Stimulated activated CD8-positive, alpha-beta memory T cell treated with anti-CD3 and anti-CD28 coated beads, Interleukin-4, amount 100 ng/mL, for 24 hours (primary cell): ENCODE measurements at regions not wholly inside any gene's neighbourhood (a gene's known extent, or its start where the extent isn't known, plus 50 kb on each side); places are given as distances from the start of the nearest gene placed in this dataset.

Experiments
- DNase-seq: peaks from one replicate; pipeline ENCODE4 v3.0.0-alpha.2; 2020; ENCODE audit warnings: low read depth

DNA sequence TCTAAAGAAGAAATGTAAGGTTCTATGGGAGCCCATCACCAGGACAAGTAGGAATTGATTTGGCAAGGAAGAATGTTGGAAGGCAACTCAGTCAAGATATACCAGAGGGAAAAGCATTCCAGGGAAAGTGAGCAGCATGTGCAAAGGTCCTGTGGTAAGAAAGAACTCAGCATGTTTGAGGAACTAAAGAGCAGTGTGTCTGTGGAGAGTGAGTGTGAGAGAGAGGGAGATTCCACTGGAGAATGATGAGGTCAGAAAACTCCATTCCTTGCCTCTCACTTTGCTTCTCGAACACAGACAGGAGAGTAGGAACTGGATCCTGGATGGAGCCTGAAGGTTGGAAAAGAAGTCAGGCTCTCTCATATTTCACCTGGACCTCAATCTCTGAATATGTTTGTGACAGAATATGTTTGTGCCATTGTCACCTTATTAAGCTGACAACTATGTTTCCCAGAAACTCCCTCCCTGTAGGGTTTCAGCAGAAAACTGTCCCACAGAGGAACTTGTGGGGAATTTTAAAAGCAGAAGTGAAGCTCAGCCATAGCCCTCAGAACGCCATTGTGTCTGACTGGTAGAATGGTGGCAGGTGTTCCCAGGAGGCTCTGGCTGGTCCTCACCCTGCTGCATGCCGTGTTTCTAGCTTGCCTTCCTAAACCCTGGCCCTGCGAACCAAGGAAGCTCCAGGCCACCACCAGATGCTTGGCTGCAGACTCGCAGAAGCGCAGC, 382.4 kb upstream of the XYLT1 start:
- DNase-seq = no peak

DNA sequence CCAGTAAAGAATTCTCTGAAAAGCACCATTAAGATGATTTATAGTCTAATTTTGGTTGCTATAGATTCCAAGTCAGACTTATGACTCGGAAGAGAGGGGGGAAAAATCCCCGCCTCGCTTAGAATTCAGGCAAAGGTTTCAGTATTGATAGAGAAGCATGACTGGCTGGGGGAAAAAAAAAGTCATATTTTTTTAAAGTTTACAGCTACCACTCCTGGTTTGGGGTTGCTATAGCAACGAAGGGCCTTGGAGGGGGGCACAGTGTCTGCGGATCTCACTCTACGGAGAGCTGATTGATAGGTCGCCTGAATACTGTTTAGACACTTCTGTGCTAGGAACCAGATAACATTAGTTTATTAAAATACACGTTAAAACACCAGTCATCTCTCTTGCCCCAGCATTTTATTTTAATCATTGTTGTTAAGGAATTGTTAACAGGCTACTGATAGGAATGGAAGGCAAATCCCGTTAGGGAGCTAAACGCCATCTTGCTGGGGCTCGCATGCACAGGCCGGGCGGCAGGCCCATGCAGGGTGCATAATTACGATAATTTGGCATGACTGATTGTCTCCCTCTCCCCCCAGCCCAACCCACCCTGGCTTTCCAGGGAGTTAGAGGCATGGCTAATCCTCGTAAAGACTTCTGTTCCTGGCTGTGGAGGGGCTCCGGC, 380.0 kb upstream of the XYLT1 start:
- no peak for DNase-seq

DNA sequence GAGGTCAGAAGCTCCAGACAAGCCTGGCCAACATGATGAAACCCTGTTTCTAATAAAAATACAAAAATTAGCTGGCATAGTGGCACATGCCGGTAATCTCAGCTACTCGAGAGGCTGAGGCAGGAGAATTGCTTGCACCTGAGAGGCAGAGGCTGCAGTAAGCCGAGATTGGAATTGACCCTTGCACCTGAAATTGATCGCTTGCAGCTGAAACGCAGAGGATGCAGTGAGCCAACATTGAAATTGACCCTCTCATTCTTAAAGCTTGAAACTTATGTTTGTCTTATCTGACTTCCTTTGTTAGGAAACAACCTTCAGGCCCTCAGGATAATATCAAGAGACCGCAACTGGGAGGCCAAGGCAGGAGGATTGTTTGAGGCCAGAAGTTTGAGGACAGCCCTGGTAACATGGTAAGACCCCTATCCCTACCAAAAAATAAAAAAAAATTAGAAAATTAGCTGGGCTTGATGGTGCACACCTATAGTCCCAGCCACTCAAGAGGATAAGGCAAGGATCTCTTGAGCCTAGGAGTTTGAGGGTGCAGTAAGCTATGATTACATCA, 376.6 kb upstream of the XYLT1 start:
- DNase-seq = no peak

DNA sequence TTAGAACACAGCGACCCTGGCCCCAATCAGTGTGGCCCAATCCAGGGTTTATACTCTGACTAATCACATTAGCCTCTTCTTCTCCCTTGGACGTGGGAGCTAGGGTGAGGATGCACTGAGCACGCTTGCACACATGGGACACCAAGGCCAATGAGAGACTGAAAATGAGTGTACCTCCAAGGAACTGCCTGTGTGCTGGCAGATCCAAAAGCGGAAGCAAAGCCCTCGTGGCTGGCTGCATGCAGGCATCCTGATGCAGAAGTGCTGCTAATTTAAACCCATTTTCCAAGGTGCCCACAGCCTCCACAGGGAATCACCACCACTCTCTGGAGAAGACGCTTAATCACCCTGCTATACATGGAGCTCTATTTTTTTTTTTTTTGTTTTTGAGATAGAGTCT, 375.3 kb upstream of the XYLT1 start:
- no peak for DNase-seq

DNA sequence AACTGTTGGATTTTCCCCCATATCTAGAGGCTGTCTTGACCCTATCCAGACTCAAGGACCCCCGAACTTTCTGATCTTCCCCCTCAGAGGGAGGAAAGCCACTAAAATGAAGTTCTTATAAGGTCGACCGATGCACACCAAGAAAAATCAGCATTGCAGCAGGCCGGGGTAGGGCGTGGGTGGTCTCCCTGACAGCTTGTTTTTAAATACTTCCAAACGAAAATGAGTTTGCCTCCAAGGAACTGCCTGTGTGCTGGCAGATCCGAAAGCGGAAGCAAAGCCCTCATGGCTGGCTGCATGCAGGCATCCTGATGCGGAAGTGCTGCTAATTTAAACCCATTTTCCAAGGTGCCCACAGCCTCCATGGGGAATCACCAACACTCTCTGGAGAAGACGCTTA, 374.3 kb upstream of the XYLT1 start:
- DNase-seq = no peak

DNA sequence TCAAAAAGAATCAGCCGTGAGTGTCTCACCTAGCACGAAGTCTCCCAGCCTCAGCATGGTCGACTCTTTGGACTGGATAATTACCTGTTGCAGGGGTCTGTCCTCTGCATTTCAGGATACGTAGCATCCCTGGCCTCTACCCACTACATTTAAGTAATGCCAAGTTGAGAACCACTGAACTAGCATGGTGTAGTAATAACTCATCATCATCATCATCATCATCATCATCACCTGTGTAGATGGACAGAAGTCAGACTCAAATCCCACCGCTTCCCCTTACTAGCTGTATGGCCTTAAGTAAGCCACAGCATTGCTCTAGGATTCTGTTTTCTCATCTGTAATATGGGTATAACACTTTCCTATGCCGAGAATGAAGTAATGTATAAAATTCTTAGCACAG, 373.1 kb upstream of the XYLT1 start:
- DNase-seq = no peak

DNA sequence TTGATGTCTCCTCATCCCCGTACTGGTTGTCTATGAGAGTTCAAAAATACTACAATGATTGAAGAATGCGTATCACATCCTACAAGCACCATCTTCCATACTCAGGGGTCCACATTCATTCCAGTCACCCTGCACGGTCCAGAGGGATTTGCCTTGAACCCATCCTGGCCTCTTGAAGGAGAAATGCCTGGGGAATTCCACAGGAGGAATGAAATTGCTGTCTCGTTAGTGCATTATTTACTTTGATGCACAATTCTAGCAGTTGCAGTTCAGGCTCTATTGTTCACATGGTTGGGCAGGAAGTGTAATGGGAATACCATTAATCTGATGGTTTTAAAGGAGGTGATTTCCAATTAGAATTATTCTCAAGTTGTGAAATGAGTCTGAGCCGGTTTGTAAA, 369.1 kb upstream of the XYLT1 start:
- DNase-seq = no peak

DNA sequence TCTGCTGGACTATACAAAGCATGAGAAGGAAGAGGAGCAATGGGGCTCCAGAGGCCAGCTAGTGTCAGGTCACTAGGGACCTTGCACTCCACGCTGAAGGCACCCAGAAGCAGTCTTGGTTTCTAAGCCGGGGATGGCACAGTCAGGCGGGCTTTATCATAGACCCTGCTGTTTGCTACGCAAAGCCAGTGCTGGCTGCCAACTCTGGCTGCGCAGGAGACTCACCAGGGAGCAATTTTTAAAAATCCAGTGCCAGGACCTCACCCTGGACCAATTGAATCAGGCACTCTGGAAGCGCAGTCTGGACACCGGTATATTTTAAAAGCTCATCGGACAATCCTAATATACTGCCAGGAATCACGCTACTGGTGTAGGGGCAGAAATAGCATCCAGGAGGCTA, 368.5 kb upstream of the XYLT1 start:
- no peak for DNase-seq

DNA sequence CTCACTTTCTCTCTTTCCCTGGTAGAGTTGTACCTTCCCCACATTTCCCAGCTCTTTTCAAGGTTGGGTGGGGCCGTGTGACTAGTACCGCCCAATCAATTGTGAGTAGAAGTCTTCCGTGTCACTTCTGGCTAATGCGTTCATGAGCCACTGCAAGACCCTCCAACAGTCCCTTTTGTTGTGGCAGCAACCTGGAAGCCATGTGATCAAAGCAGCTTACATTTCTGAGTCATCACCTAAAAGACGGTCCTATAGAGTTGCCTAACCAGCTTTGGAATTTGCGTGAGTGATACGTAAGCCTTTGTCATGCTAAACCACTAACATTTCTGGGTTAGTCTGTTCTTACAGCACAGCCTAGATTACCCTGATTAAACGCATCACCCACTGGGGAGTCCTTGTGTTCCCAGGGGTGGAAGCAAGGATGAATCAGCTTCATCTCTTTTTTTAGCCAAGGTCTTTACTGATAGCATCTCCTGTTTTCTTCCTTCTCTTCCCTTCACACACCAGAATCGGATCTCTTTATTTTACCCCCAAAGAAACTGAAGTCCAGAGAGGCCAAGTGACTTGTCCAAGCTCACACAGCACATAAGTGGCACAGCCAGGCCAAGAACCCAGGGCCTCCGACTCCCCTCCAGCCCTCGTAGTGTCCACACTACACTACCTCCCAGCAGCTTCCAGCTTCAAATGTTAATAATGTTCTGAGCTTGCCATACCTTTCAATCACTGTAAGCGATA, 366.3 kb upstream of the XYLT1 start:
- DNase-seq = no peak

DNA sequence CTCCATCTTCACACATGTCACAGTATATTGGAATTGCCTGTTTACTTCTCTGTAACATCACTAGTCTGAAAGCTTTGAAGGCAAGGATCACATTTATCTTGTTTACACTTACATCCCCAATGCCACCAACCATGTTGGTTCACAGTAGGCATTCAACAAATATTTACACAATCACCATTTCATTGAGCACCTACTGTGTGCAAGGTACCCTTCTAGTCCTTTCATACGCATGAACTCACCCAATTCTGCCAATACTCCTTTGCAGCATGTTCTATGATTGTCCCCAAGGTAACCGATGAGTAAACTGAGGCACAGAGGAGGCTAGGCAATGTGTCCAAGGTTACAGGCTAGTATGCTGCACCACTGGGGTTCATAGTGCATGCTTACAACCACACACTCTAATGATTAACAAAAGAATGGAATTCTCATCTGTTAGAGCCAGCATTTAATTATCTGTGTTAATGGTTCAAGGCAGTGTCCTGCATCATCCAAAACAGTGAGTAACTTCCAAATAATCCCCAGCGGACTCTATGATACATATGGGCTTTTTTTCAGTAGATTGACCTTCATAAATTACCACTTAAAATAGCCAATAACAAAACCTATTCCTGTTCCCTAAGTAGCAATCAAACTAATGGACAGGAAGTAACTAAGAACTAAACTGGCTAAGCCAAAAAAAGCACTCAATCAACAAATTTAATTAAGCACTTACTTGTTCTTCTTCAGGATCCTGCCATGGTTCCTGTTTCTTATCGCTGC, 364.5 kb upstream of the XYLT1 start:
- no peak for DNase-seq

DNA sequence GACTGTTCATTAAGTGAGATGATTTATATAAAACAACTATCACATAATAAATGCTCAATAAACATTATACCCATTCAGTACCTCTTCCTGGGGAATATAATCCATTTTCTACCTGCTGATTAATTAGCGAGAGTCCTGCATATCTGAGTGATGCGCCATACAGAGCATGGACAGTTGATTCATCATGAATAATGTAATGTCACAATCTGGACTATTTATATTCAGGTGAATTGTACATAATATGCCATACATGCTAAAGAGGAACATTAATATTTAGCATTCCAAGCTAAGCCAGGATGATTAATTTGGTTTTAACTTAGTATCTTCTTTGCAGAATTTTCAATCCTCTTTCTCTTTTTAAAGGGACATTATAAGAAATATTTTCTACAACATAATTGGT, 362.0 kb upstream of the XYLT1 start:
- DNase-seq = no peak

DNA sequence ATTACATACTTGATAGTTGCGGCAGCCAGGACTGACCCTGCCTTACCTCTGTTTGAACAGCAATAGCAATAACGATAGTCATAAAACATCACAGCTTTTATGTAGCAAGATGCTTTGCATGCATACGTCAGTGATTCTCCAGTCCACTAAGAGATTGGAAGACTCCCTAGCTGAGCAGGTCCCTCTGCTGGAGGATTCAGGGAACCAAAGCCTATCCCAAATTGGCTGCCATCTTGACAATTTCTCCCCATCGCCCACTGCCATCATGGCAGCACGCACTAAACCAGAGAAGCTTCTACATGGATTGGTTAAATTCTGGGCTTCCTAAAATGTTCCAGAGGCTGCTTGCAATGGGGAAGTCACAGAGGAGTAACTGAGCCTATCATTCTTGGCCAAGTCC, 360.6 kb upstream of the XYLT1 start:
- no peak for DNase-seq

DNA sequence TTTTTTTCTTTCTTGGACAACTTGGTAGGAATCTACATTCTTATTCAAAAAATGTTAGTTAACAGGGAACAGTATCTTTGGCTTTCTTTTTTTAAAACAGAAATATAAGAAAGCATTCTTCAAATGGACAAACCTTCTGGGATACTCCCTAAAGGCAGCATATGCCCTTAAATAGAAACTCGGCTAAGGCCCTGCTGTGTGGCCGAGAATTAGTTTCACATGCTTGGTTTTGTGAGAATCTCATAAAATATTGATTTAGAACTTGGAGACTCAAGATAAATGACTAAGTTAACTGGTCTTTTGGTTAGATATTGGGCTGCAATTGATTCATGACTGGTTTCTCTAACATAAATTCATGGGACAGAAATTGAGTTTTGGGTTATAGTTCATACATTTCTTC, 359.9 kb upstream of the XYLT1 start:
- no peak for DNase-seq

DNA sequence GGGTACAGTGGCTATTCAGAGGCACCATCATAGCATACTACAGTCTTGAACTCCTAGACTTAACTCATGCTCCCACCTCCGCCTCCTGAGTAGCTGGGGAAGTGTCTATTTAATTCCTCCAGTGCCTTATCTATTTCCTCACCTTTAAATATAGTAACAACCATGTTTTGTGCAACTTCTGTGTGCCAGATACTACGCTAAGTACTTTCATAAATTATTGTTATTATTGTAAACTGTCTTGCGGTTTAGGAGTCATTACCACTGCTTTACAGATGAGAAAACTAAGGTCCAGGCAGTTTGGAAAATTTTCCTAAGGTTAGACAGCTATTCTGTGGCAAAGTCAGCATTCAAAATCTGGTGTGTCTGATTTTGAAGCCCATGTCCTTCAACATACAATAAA, 359.1 kb upstream of the XYLT1 start:
- no peak for DNase-seq

DNA sequence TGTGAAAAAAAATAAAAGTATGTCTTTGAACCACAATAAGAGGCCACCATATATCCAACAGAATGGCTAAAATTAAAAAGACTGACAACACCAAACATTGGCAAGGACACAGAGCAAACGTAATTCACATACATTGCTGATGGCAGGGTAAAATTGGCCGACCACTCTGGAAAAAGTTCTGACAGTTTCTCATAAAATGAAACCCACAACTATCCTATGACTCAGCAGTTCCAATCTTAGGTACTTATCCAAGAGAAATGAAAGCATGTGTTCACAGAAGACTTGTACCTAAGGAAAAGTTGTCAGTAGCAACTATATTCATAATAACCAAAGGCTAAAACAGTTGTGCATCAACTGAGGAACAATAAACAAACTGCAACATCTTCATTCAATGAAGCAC, 357.3 kb upstream of the XYLT1 start:
- DNase-seq = no peak

DNA sequence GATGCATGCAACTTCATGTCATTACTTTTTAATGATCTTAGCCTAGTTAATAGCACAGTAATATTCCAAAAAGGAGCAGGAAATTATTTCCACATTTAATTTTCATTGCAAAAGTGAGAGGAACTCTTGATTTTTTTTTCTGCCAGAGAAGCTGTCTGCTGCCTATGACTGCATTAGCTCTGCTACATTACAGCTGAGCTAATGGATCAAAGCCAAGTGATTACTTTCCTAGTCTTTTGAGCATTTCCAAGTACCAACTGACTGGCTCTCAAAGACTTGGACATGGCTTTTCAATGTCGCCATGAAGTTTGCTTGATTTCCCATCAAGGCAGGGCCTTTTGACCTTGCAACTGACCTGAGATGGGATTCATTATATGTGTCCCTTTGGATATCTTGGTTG, 356.6 kb upstream of the XYLT1 start:
- DNase-seq = no peak

DNA sequence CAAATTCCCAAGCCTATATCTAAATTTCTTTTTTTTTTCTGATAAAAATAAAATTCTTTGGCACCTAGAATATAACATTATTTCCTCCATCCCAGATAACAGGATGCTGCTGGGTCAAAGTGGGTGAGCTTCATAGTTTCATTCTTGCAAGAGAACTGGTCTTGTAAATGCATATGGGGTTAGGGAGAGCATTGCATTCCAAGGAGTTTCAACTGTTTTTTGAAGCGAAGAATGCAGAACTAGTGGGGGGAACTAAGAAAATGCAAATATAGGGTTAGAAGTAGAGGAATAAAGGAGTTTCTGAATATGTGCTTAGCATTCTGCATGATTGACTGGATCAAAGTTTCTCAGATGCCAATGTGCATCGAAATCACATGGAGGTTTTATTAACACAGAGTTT, 347.2 kb upstream of the XYLT1 start:
- no peak for DNase-seq

DNA sequence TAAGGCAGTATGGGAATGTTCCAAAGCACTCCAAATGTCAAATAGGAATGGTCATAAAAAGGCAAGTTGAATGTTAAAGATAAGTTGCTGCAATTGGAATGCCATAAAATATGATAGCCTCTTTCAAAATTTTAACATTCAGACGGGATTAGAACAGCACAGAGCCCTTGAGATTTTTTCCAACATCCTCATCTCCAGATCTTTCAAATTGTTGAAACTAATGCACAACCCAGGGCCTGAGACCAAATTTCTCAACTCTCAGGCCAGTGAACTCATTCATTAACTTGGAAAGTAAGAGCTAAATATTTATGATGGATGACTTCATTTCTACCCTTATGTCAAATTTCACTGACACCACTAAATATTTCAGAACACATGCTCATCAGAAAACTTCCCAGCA, 346.5 kb upstream of the XYLT1 start:
- DNase-seq = no peak

DNA sequence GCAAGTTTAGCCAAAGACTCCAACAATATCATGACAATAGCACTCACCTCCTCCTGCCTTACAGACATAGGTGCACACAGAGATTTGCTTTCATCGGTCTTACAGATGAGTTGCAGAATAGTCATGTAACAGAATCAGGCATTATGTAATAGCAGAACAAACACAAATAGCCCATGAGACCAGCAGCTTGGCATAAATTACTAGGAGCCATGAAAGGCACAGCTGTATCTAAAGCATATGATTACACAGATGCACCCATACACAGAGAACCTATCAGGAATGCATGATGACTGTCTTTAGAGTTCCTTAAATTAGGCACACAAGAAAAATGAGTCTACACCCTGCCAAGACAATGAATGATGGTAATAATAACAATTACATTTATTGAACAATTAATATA, 342.0 kb upstream of the XYLT1 start:
- no peak for DNase-seq

DNA sequence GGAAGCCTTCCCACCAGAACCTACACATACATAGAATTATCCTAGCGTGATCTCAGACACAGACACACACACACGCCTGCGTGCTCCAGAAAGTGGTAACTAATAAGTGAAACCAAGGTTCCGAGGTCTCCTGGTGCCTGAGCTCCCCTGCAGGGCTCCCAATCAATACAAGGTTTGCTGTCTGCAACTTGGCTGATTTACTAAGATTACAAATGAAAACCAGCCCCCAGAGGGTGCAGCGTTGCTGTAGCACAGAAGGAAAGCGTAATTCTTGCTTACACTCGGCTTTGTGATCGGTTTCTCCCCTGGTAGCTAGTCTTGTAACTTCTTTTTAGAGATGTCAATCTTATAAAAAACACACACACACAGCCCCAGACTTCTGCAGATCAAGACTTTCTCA, 334.1 kb upstream of the XYLT1 start:
- no peak for DNase-seq

DNA sequence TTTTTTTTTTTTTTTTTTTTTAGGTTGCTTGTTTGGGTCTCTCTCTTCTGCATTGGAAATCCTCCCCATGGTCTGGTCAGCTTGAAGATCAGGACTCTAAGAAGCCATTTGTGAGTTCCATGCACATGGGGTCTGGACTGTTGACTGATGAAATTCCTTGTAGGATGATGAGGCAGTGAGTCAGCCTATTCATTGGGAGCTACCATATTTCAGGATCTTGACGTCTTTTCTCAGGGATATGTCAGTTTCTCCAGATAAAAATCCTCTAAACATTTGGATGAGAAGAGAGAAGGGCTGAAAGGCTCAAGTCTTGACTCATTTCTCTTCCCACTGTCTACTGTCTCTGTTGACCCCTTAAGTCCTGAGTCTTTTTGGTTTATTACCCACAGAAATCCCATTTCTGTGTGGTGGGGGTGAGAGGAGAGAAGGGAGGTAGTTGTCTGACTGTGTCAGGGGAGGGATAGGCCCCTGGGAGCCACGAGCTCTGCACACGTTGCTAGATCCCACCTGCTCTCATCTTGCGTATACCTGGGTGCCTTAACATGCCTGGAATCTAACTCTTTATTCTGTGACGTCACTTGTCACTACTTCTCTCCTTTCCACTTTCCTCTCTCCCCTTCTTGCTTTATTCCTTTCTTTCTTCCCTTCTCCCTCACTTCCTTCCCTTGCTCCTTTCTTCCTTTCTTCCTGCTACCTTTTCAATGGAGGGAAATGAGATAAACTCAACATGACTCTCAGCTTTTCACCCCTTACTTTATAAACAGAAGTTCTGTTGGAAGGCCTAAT, 333.1 kb upstream of the XYLT1 start:
- DNase-seq = no peak

DNA sequence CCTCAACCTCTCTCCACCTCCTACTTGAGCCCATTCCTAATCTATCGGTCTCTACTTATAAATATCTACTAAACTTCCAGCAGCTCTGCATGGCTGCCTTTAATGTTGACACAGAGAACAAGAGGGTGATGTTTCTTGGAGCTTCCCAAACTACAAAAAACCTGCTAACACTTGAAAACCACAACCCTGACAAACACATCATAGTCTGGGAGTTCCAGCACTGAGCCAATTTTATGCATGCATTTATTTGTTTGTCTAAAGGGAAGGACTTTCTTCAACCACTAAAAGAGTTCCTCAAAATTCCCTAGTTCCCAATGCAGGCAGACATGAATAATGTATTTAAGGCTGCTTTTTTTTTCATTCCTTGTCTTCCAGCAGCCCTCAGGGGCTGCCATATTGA, 331.8 kb upstream of the XYLT1 start:
- no peak for DNase-seq
